ENCODE measurements at regions not wholly inside any gene's neighbourhood (a gene's known extent, or its start where the extent isn't known, plus 50 kb on each side); places are given as distances from the start of the nearest gene placed in this dataset.

DNA sequence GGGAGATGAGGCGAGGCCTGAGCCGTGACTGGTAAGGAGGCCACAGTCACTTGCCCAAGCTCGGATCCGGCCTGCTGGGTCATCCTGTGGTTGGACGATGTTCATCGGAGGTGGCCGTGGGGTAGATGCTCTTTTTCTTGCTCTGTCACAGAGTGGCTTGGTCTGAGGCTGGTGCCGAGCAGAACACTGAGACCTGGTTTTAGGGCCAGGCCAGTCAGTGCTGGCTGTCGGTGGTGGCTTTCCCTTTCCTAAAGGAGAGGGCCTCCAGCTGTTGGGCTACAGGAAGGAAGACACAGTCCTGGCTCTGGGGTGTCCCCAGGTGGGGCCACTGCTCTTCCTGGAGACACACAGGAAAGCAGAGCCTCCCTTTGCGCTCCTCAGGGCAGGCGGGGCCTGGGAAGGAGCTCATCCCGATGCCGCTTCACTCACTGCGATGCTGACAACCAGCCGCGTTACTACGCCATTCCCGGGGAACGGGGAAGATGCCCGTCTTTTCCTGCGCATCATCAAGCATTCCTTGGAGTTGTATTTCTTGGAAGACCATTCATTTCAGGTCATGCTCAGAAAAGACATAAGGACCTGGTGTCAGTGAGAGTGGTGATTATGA, 254.8 kb upstream of the IRX4 start:
- DNase-seq, result no peak

GRCh38 chr5:2136728-2137333, 254.1 kb upstream of the IRX4 start:
- DNase-seq, result no peak

GRCh38 chr5:2135833-2136232, 253.1 kb upstream of the IRX4 start:
- DNase-seq, result no peak

DNA sequence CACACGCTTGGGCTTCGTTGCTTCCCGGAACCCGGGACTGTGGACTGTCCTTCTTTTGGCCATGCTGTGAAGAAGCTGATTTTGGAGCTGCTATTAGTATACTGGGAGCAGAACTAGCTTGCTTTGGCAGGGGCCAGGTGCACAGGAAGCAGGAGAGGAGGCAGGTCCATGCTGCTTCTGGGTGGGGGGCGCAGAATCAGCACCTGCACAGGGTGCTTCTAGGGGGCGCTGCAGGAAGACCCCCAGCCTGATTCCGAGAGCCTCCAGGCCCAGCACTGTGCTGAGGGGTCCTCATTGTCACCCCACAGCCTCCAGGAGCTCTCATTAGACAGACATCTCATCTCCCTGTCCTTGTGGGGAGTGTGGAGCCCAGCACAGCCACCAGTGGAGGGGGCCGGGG, 252.6 kb upstream of the IRX4 start:
- no peak for DNase-seq

- no peak for DNase-seq
These were observed 252.0 kb upstream of the IRX4 start for GRCh38 chr5:2134543-2135292.

- DNase-seq, result no peak
These were observed 251.2 kb upstream of the IRX4 start for GRCh38 chr5:2133936-2134335.

- DNase-seq, result no peak
These were observed 250.4 kb upstream of the IRX4 start for GRCh38 chr5:2133080-2133479.

- no peak for DNase-seq
These were observed 249.7 kb upstream of the IRX4 start for GRCh38 chr5:2132497-2132847.

- no peak for DNase-seq
These were observed 249.2 kb upstream of the IRX4 start for GRCh38 chr5:2131826-2132496.

DNA sequence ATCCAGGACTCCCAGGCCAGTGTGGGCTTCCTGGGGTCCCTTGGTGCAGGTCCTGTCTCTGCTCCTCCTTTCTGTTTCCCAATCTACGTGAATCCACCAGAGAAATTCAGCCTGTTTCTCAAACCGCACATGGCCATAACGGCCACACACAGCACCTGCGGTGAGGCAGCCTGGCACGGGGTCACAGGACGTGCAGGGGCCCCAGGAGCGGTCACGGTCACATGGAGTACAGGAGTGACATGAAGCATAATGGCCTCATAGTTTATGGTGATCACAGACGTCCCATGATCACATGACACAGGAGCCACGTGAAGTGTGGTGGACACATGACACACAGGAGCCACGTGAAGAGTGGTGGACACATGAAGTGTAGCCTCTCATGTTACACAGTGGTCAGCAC, 248.5 kb upstream of the IRX4 start:
- DNase-seq, result no peak

GRCh38 chr5:2130361-2130760, 247.6 kb upstream of the IRX4 start:
- no peak for DNase-seq

DNA sequence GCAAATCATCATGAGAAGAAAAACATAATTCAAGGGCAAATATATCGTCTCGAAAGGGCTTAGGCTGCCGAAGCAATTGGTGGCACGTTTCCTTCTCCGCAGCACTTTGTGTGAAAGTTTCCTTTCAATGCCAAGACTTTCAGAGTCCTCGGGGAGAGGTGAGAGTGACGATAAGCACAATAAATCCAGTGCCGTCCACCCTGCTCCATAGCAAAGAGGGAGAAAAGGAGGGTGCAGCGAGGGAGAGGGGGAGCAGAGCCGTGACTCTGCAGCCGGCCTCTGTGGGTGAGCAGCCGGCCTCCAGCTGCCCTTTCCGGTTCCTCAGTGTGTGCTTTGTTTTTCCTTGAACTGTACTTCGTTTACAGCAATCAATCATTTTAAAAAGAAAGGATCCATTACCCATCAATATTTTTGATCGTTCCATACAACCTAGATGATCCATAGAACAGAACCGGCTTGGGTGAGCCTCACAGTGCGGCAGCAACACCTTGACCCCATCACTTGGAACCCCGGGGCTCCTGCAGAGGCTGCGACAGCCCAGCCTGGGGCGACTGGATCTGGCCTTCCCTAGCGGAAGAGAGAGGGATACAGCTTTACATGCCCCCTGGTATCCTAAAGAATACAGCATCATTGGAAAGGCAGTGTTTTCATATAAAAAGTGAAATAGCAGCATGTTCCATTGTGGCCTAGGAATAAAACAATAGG, 247.0 kb upstream of the IRX4 start:
- DNase-seq, result no peak

DNA sequence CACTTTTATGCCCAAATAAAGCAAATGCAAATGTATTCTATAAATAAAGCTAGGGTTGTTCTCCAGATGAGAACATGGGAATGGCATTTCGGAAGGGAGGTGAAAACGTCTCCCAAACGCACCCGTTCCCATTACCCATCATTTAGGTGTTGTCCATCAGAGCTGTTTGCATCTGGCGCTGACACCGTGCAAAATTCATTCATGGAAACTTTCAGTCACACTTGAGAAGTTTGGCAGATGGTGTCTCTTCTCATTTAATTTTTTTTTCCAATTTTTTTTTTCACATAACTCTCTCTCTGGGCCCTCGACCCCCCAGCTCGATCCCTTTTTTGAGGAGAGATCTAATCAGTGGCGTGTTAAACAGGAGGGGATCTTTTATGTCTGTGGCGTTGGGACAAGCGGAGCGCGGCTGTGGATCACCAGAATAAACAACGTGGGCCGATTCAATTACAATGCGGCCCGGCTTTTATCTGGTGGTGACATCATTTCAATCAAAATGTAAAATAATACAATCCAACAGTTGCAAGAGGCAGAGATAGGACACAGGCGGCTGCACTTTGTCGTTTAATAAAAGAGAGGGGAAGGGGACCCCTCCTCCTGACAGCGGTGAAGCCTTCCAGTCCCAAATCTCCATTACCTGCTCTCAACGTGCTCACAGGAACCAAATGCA, 246.1 kb upstream of the IRX4 start:
- no peak for DNase-seq

DNA sequence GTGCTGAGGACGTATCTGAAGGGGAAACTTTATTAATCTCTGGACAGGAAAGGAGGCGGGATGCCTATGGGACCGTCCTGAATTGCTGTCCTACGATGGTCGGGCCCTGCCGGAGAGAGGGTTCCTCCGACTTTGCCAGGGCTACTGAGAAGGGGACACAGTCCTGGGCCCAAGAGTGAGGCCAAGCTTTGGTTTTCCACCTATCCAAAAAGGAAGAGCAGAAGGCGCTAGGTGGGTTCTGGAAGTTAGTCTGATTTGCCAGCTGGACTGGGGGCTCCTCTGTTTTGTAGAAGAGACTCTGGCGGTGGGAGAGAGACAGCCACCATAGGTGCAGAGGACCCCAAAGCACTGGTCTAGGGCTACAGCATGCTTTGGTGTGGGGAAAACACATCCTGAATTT, 243.8 kb upstream of the IRX4 start:
- DNase-seq, result no peak

- no peak for DNase-seq
These were observed 243.2 kb upstream of the IRX4 start for GRCh38 chr5:2125901-2126265.

- no peak for DNase-seq
These were observed 242.6 kb upstream of the IRX4 start for GRCh38 chr5:2125171-2125900.

DNA sequence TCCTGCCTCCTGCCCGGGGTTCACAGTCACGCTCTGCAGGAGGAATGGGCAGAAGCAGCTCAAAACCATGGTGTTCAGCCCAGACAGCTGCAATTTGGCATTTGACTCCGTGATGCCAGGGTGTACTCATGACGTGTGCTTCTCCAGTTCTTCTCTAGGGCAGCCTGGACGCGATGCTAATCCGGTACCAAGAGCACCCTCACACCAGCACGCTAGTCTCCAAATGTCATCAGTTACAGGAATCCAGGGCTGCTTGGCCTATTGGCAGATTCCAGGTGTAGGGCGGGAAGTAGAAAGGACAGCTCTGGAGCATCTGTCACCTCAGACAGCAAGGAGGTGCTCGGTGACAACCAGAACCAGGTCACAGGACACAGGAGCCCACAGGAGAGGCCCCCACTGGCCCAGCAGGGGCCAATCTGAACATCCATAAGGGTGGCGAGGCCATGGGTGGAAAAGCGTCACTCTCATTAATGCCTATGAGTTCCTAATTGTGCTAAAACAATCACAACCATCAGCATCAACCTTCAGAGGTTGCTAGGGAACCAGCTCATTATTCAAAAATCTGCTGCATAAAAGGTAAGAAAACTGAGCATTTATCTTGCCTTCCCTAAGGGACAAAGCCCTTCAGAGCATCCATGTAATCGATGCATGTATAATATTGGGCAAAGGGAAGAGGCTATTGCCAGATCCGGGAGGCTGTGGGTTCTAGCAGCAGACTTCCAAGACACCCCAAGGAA, 241.9 kb upstream of the IRX4 start:
- DNase-seq, result no peak

DNA sequence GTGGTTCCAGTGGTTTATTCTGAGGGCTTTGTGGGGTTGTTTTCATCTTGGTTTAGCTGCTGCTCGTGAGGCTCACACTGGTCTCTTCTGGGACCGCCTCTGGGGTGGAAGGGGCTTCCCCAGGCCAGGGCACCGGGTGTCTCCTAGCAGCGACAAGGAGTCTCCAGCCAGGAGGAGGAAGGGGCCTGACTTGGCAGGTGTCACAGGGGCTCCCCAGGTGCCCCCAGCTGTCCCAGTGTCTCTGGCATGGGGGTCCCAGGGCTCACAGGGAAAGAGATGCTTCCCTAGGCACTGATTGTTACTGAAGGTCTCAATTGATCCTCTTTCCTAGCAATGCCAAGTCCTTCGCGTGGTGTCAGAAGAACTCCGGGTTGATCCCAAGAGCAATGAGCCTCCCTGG, 241.1 kb upstream of the IRX4 start:
- DNase-seq, result no peak

DNA sequence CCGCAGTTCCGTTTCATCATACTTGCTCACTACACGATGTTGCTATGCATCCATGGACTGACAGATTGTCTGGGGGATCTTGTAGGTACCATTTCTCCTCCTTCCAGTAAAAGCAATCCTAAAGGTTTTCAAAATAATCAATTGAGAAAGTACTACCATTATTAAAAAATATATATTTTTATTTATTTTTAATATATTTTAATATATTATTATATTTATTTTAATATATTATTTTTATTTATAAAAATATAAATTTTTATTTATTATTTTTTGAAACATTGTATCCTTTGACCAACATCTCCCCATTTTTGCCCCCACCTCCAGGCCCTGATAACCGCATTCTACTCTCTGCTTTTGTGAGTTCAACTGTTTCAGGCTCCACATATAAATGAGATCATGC, 237.6 kb upstream of the IRX4 start:
- no peak for DNase-seq

GRCh38 chr5:2119573-2119972, 236.8 kb upstream of the IRX4 start:
- no peak for DNase-seq

GRCh38 chr5:2113348-2114131, 230.8 kb upstream of the IRX4 start:
- DNase-seq, result no peak

Measured in CD4-positive, alpha-beta T cell treated with Interferon alpha-2 for 1 hour (primary cell).